ENCODE measurements at regions not wholly inside any gene's neighbourhood (a gene's known extent, or its start where the extent isn't known, plus 50 kb on each side); places are given as distances from the start of the nearest gene placed in this dataset.
"Not testable (repeated sequence)": the region's sequence is repeated elsewhere in the genome, so short reads cannot be mapped to it uniquely, and the experiment has no call there.

- in situ Hi-C loops (cut with MboI; ENCODE audit: low sequenced_read_pairs, unreplicated experiment): no loop called here
- no peak for TF ChIP-seq CTCF (IDR thresholded peaks at IDR 0.05; ENCODE audit: borderline replicate concordance, control extremely low read depth, extremely low read depth, insufficient read depth, missing control alignments)
- no peak for DNase-seq (ENCODE audit: low spot score)
Measured at GRCh38 chr1:238913210-238913609, 473.2 kb upstream of the CHRM3 start.

GRCh38 chr1:238912148-238912547 lies 474.2 kb upstream of the CHRM3 start:
- TF ChIP-seq CTCF (IDR thresholded peaks at IDR 0.05; ENCODE audit: borderline replicate concordance, control extremely low read depth, extremely low read depth, insufficient read depth, missing control alignments): no peak
- DNase-seq (ENCODE audit: low spot score): no peak
- in situ Hi-C loops (cut with MboI; ENCODE audit: low sequenced_read_pairs, unreplicated experiment): no loop called here

- in situ Hi-C loops (cut with MboI; ENCODE audit: low sequenced_read_pairs, unreplicated experiment); DNase-seq (ENCODE audit: low spot score): not testable (repeated sequence)
Measured at GRCh38 chr1:238902752-238903151, 483.6 kb upstream of the CHRM3 start.

GRCh38 chr1:238900334-238900865 lies 486.0 kb upstream of the CHRM3 start:
- no peak for DNase-seq (ENCODE audit: low spot score)
- in situ Hi-C loops (cut with MboI; ENCODE audit: low sequenced_read_pairs, unreplicated experiment): no loop called here
- TF ChIP-seq CTCF (IDR thresholded peaks at IDR 0.05; ENCODE audit: borderline replicate concordance, control extremely low read depth, extremely low read depth, insufficient read depth, missing control alignments): no peak

GRCh38 chr1:238898856-238899255 lies 487.5 kb upstream of the CHRM3 start:
- no peak for TF ChIP-seq CTCF (IDR thresholded peaks at IDR 0.05; ENCODE audit: borderline replicate concordance, control extremely low read depth, extremely low read depth, insufficient read depth, missing control alignments)
- in situ Hi-C loops (cut with MboI; ENCODE audit: low sequenced_read_pairs, unreplicated experiment): no loop called here
- no peak for DNase-seq (ENCODE audit: low spot score)

GRCh38 chr1:238895911-238896310 lies 490.5 kb upstream of the CHRM3 start:
- no peak for TF ChIP-seq CTCF (IDR thresholded peaks at IDR 0.05; ENCODE audit: borderline replicate concordance, control extremely low read depth, extremely low read depth, insufficient read depth, missing control alignments)
- in situ Hi-C loops (cut with MboI; ENCODE audit: low sequenced_read_pairs, unreplicated experiment): no loop called here
- DNase-seq (ENCODE audit: low spot score): no peak

GRCh38 chr1:238892612-238893011 lies 493.8 kb upstream of the CHRM3 start:
- in situ Hi-C loops (cut with MboI; ENCODE audit: low sequenced_read_pairs, unreplicated experiment): no loop called here
- DNase-seq (ENCODE audit: low spot score): no peak
- no peak for TF ChIP-seq CTCF (IDR thresholded peaks at IDR 0.05; ENCODE audit: borderline replicate concordance, control extremely low read depth, extremely low read depth, insufficient read depth, missing control alignments)

Measured in GM13976 (cell line).